K562 (cell line): ENCODE measurements at regions not wholly inside any gene's neighbourhood (a gene's known extent, or its start where the extent isn't known, plus 50 kb on each side); places are given as distances from the start of the nearest gene placed in this dataset.

Source experiments
- ATAC-seq: fragments of 200-7000 bp; cut with Tn5 transposase; 3 replicates; pipeline ENCODE4 v1.9.1; 2020; ENCODE audit warnings: moderate library complexity
- BruUV-seq: library from RNA; stranded (reverse); fragments of 400-500 nt; replicated peaks from 2 replicates; lab custom pipeline; 2021; lab: Mats Ljungman, UMichigan
- CTCF ChIA-PET: fragments of 300-600 bp; formaldehyde crosslinking; extraction: SDS; loops from one replicate; lab custom pipeline; 2021; ENCODE audit warnings: low intra/inter-chr PET ratio; lab: Yijun Ruan, JAX
- POLR2A ChIA-PET: fragments of 300-600, 350-650 bp; sonication (Branson Sonifier 250); formaldehyde crosslinking; extraction: SDS; loops from one replicate; lab custom pipeline; 2021; ENCODE audit warnings: antibody characterized with exemption, inconsistent platforms; lab: Yijun Ruan, JAX
- DNase-seq, 4 experiments: peaks; one replicate each; pipeline versions ENCODE4 v3.0.0 to v3.0.0-alpha.2; 2011 to 2018; ENCODE audit warnings: low spot score in 3 of 4, mixed read lengths in 3 of 4; ENCODE audit errors: extremely low read depth in 1 of 4
- FAIRE-seq: peaks from 2 replicates; lab custom pipeline; 2011; peaks lifted over from hg19 to GRCh38; lab: Jason Lieb, UNC
- H2AFZ ChIP-seq: 2 replicates; pipeline ENCODE4 v1.6.0; 2011; ENCODE audit warnings: low read depth, low read length, control low read depth, inconsistent platforms
- H3K27ac ChIP-seq: fragments of 200-600 bp; 3 replicates; pipeline ENCODE4 v1.8.0; 2011; ENCODE audit warnings: low read depth, mild to moderate bottlenecking, control low read depth, inconsistent platforms, low read length, moderate library complexity, mixed read lengths; ENCODE audit errors: extremely low read depth
- H3K27me3 ChIP-seq, 2 experiments: fragments of 300-600 bp in 1 of 2; 2 replicates in 1 of 2; 3 replicates in 1 of 2; pipeline versions ENCODE4 v1.6.0 to v1.8.0; 2011; ENCODE audit warnings: inconsistent platforms in 2 of 2, low read length in 2 of 2, mild to moderate bottlenecking in 1 of 2, mixed read lengths in 1 of 2, moderate library complexity in 1 of 2; ENCODE audit not compliant: control insufficient read depth in 2 of 2, insufficient read depth in 2 of 2
- H3K36me3 ChIP-seq: fragments of 300-600 bp; 3 replicates; pipeline ENCODE4 v1.8.0; 2011; ENCODE audit warnings: mild to moderate bottlenecking, low read length, inconsistent platforms; ENCODE audit not compliant: control insufficient read depth, insufficient read depth
- H3K4me1 ChIP-seq, 2 experiments: fragments of 200-600 bp in 1 of 2; replicated peaks in 1 of 2; 2 replicates in 1 of 2; 3 replicates in 1 of 2; pipeline versions ENCODE4 v1.5.1 to v1.8.0; 2011; ENCODE audit warnings: inconsistent platforms in 2 of 2, low read length in 2 of 2, mild to moderate bottlenecking in 1 of 2, mixed read lengths in 1 of 2, moderate library complexity in 1 of 2; ENCODE audit not compliant: control insufficient read depth in 2 of 2, insufficient read depth in 2 of 2
- H3K4me2 ChIP-seq: 2 replicates; pipeline ENCODE4 v1.6.1; 2011; ENCODE audit warnings: low read length, control low read depth, inconsistent platforms, mixed read lengths; ENCODE audit not compliant: insufficient read depth
- H3K4me3 ChIP-seq: fragments of 200-600 bp; sonication (generic), shearing (Covaris generic); 2 replicates; pipeline ENCODE4 v1.5.1; 2016; ENCODE audit warnings: control low read depth, inconsistent platforms
- H3K79me2 ChIP-seq: fragments of 200-600 bp; 3 replicates; pipeline ENCODE4 v1.8.0; 2011; ENCODE audit warnings: low read length, inconsistent platforms; ENCODE audit not compliant: control insufficient read depth, insufficient read depth
- H3K9ac ChIP-seq, 2 experiments: 2 replicates each; pipeline versions ENCODE4 v1.6.0 to v1.6.1; 2011; ENCODE audit warnings: low read depth in 2 of 2, low read length in 2 of 2, control low read depth in 1 of 2, inconsistent platforms in 1 of 2, mild to moderate bottlenecking in 1 of 2, mixed read lengths in 1 of 2; ENCODE audit not compliant: insufficient read depth in 1 of 2
- H3K9me1 ChIP-seq: one replicate; pipeline ENCODE4 v1.6.0; 2011; ENCODE audit warnings: inconsistent platforms, mild to moderate bottlenecking, low read length, moderate library complexity; ENCODE audit not compliant: control insufficient read depth, insufficient read depth
- H3K9me3 ChIP-seq: replicated peaks from 2 replicates; pipeline ENCODE4 v1.5.1; 2011; ENCODE audit warnings: low read depth, low read length, inconsistent platforms; ENCODE audit not compliant: control insufficient read depth, insufficient read depth
- H4K20me1 ChIP-seq: replicated peaks from 2 replicates; pipeline ENCODE4 v1.6.1; 2011; ENCODE audit warnings: low read length, inconsistent platforms, mixed read lengths; ENCODE audit not compliant: control insufficient read depth, insufficient read depth
- ADNP ChIP-seq: fragments of 200-800 bp; sonication (Bioruptor generic); IDR thresholded peaks from 2 replicates; pipeline ENCODE4 v1.6.1; 2016; ENCODE audit warnings: missing genetic modification characterization, missing compliant biosample characterization
- ATF1 ChIP-seq, 2 experiments: fragments of 450-650 bp in 1 of 2; IDR thresholded peaks; 2 replicates each; pipeline ENCODE4 v1.6.1; 2016; ENCODE audit warnings: missing compliant biosample characterization in 1 of 2, missing genetic modification characterization in 1 of 2
- MEF2D ChIP-seq: conservative IDR thresholded peaks from 2 replicates; pipeline ENCODE4 v1.6.1; 2016; ENCODE audit warnings: low read depth, missing genetic modification characterization, missing compliant biosample characterization
- PHF20 ChIP-seq: fragments of 450-650 bp; IDR thresholded peaks from 2 replicates; pipeline ENCODE4 v1.6.1; 2018; ENCODE audit not compliant: partially characterized antibody
- SMAD4 ChIP-seq: fragments of 250-450 bp; sonication (Bioruptor Pico); conservative IDR thresholded peaks from 2 replicates; pipeline ENCODE4 v1.8.0; 2021; ENCODE audit warnings: inconsistent platforms, mild to moderate bottlenecking, moderate library complexity
- ZKSCAN1 ChIP-seq: fragments of 150-350 bp; IDR thresholded peaks from 2 replicates; pipeline ENCODE4 v1.6.1; 2016; ENCODE audit warnings: low read depth, low read length
- WGBS: fragments of 100-300 bp; shearing (Covaris generic); methylation state at CpG from one replicate; pipeline ENCODE4 v1.1.6; 2016; ENCODE audit warnings: low coverage, mixed read lengths; ENCODE audit not compliant: insufficient coverage; ENCODE audit errors: missing lambda C conversion rate; 5-methylcytosine and 5-hydroxymethylcytosine counted together
- in situ Hi-C: fragments of 300-500 bp; cut with MboI; formaldehyde crosslinking; loops from 4 replicates; pipeline ENCODE4 v1.15.0; 2018; ENCODE audit warnings: inconsistent platforms, mixed read lengths
- intact Hi-C: fragments of 100-400 bp; cut with micrococcal nuclease; formaldehyde crosslinking; loops from 2 replicates; pipeline ENCODE4 v1.14.2; 2022
- TF ChIP-seq, protein P1 (sequence below): sonication (generic); formaldehyde crosslinking; IDR thresholded peaks from 2 replicates; pipeline ENCODE4 v1.8.0; 2022; ENCODE audit warnings: mild to moderate bottlenecking, missing genetic modification reagents, borderline replicate concordance
- TF ChIP-seq, protein P2 (sequence below): fragments of 250-450 bp; sonication (Bioruptor Pico); IDR thresholded peaks from 2 replicates; pipeline ENCODE4 v1.4.0; 2020; ENCODE audit warnings: mild to moderate bottlenecking
- TF ChIP-seq, protein P3 (sequence below): sonication (generic); formaldehyde crosslinking; IDR thresholded peaks from 2 replicates; pipeline ENCODE4 v1.8.1; 2023; ENCODE audit warnings: mild to moderate bottlenecking, missing genetic modification reagents

DNA sequence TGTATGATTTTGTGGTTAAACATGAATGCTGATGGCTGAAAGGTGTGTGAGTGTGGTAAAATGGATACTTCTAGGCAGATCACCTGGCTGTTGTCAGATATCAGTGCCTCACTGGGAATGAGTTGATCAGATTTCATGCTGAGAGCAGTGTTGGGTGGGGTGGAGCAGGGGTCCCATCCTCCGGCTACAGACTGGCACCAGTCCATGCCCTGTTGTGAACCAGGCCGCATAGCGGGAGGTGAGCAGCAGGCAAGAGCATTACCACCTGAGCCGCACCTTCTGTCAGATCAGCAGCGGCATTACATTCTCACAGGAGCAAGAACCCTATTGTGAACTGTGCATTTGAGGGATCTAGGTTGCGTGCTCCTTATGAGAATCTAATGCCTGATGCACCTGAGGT is 78.7 kb downstream of the GLI2 start:
- Histone ChIP-seq H3K27me3 (peaks cover 10 to 67% of the 10 kb centered on the region in 2 experiments), H4K20me1 (peaks cover 8% of the 10 kb centered on the region; the same call in 1 of the 2 replicates), H3K4me3 (no peak overlapping the region), H3K9me3 (no peaks in the 10 kb centered on the region), H2AFZ (no peak overlapping the region), H3K9ac (no peak overlapping the region), H3K27ac (no peak overlapping the region), H3K4me1 (0 out of 5 replicates have a peak, but pooled peaks cover 0 to 3% of the 10 kb centered on the region in 2 experiments), H3K79me2 (no peaks in the 10 kb centered on the region), H3K9me1 (no peaks in the 10 kb centered on the region), H3K4me2 (no peak overlapping the region), H3K36me3 (no peaks in the 10 kb centered on the region)
- intact Hi-C loops: no loop called here
- ChIA-PET CTCF (no interaction called here), POLR2A (no interaction called here)
- no peak for FAIRE-seq
- no peak for ATAC-seq
- BruUV-seq: no TSS peak
- no peak for DNase-seq
- WGBS: 2% methylated on average over 6 of the region's 6 CpGs
- in situ Hi-C loops: no loop called here
- no peak for TF ChIP-seq PHF20
- TF ChIP-seq ZKSCAN1: no peak
- TF ChIP-seq, protein P1, sequence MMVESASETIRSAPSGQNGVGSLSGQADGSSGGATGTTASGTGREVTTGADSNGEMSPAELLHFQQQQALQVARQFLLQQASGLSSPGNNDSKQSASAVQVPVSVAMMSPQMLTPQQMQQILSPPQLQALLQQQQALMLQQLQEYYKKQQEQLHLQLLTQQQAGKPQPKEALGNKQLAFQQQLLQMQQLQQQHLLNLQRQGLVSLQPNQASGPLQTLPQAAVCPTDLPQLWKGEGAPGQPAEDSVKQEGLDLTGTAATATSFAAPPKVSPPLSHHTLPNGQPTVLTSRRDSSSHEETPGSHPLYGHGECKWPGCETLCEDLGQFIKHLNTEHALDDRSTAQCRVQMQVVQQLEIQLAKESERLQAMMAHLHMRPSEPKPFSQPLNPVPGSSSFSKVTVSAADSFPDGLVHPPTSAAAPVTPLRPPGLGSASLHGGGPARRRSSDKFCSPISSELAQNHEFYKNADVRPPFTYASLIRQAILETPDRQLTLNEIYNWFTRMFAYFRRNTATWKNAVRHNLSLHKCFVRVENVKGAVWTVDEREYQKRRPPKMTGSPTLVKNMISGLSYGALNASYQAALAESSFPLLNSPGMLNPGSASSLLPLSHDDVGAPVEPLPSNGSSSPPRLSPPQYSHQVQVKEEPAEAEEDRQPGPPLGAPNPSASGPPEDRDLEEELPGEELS (CRISPR knock-in tag): no peak
- no peak for TF ChIP-seq MEF2D
- no peak for TF ChIP-seq ADNP (tag)
- TF ChIP-seq, protein P2, sequence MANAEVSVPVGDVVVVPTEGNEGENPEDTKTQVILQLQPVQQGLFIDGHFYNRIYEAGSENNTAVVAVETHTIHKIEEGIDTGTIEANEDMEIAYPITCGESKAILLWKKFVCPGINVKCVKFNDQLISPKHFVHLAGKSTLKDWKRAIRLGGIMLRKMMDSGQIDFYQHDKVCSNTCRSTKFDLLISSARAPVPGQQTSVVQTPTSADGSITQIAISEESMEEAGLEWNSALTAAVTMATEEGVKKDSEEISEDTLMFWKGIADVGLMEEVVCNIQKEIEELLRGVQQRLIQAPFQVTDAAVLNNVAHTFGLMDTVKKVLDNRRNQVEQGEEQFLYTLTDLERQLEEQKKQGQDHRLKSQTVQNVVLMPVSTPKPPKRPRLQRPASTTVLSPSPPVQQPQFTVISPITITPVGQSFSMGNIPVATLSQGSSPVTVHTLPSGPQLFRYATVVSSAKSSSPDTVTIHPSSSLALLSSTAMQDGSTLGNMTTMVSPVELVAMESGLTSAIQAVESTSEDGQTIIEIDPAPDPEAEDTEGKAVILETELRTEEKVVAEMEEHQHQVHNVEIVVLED (CRISPR knock-in tag): no peak
- no peak for TF ChIP-seq SMAD4 (CRISPR knock-in tag)
- no peak for TF ChIP-seq ATF1 (CRISPR knock-in tag; IDR thresholded peaks at IDR 0.05)
- TF ChIP-seq ATF1 (tag; IDR thresholded peaks at IDR 0.05): no peak
- TF ChIP-seq, protein P3, sequence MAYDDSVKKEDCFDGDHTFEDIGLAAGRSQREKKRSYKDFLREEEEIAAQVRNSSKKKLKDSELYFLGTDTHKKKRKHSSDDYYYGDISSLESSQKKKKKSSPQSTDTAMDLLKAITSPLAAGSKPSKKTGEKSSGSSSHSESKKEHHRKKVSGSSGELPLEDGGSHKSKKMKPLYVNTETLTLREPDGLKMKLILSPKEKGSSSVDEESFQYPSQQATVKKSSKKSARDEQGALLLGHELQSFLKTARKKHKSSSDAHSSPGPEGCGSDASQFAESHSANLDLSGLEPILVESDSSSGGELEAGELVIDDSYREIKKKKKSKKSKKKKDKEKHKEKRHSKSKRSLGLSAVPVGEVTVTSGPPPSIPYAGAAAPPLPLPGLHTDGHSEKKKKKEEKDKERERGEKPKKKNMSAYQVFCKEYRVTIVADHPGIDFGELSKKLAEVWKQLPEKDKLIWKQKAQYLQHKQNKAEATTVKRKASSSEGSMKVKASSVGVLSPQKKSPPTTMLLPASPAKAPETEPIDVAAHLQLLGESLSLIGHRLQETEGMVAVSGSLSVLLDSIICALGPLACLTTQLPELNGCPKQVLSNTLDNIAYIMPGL: no peak
